Coronary artery (tissue), 2 donors: ENCODE measurements at regions not wholly inside any gene's neighbourhood (a gene's known extent, or its start where the extent isn't known, plus 50 kb on each side); places are given as distances from the start of the nearest gene placed in this dataset.

Experiments used
- DNase-seq: peaks from one replicate; pipeline ENCODE4 v3.0.0-alpha.2; 2017; ENCODE audit warnings: low spot score
- H3K27ac ChIP-seq, 2 donors: fragments of 200-600 bp; sonication (generic); one replicate each; pipeline ENCODE4 v1.5.1; 2016 to 2019
- H3K4me3 ChIP-seq: fragments of 200-600 bp; sonication (generic); 2 replicates; pipeline ENCODE4 v1.5.1; 2016; ENCODE audit warnings: mild to moderate bottlenecking, moderate library complexity
- TF ChIP-seq, protein P1 (sequence below): fragments of 200-600 bp; sonication (generic); IDR thresholded peaks from one replicate; pipeline ENCODE4 v1.5.1; 2019; ENCODE audit warnings: antibody characterized with exemption

- no peak overlapping the region for H3K27ac ChIP-seq
- TF ChIP-seq, protein P1, sequence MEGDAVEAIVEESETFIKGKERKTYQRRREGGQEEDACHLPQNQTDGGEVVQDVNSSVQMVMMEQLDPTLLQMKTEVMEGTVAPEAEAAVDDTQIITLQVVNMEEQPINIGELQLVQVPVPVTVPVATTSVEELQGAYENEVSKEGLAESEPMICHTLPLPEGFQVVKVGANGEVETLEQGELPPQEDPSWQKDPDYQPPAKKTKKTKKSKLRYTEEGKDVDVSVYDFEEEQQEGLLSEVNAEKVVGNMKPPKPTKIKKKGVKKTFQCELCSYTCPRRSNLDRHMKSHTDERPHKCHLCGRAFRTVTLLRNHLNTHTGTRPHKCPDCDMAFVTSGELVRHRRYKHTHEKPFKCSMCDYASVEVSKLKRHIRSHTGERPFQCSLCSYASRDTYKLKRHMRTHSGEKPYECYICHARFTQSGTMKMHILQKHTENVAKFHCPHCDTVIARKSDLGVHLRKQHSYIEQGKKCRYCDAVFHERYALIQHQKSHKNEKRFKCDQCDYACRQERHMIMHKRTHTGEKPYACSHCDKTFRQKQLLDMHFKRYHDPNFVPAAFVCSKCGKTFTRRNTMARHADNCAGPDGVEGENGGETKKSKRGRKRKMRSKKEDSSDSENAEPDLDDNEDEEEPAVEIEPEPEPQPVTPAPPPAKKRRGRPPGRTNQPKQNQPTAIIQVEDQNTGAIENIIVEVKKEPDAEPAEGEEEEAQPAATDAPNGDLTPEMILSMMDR, result no peak
- H3K4me3 ChIP-seq, result no peak overlapping the region
- no peak for DNase-seq
Observed at GRCh38 chr12:89075880-89076540, 276.3 kb downstream of the DUSP6 start.

DNA sequence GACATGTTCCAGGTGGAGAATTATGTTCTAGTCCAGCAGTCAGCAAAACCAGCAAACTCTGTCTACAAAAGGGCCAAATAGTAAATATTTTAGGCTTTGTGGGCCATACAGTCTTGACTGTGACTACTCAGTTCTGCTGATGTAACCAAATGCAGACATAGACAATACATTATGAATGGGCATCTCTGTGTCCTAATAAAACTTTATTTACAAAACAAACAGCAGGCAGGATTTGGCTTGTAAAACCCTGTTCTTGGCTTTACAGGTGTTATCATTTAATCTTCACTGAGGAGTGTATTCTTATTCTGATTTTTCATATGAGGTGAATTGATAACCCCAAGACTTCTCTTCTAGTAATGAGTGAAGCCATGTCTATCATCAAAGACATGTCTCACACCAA lies 278.6 kb downstream of the DUSP6 start:
- H3K27ac ChIP-seq, result no peak overlapping the region
- TF ChIP-seq, protein P1, result no peak

DNA sequence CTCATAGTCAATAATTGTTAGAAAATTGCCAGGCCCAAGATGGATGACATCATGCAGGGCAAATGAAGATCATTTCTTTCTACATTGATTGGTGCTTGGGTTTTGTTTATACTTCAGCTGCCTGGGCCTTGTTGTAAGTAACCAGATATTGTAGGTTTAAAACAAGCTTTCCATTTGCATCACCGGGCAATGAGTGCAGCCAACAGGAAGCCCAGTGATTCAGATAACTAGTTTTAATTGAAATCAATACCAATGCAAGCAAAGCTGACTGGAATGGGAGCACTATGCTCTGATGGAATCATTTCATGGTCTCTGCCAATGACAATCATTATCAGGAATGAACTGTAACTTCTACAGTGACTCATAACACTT lies 279.3 kb downstream of the DUSP6 start:
- TF ChIP-seq, protein P1, result no peak
- H3K27ac ChIP-seq, result no peak overlapping the region
- H3K4me3 ChIP-seq, result no peak overlapping the region
- no peak for DNase-seq

More for the DNA sequence above, 278.6 kb downstream of the DUSP6 start:
- no peak for DNase-seq
- H3K4me3 ChIP-seq, result no peak overlapping the region

- H3K27ac ChIP-seq, result no peak overlapping the region
- DNase-seq, result no peak
- H3K4me3 ChIP-seq, result no peak overlapping the region
- TF ChIP-seq, protein P1, result no peak
Observed at GRCh38 chr12:89072294-89073026, 279.8 kb downstream of the DUSP6 start.

DNA sequence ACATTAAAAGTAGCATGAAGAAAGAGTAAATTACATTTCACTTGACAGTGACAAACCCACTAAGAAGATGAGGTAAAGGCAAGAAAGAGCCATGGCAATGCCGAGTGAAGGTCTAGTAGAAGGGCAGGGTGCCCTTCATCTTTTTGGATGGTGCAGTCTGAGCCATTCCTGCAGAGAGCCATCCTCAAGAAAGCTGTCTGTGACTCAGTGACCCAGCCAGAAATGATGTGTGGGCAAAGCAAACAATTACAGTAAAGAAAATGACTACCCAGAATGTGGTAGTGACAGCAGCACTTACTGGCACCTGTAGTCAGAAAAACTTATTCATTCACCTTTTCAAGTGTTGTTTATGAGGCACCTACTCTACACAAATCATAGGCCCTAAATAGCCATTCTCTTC lies 281.7 kb downstream of the DUSP6 start:
- H3K4me3 ChIP-seq, result no peak overlapping the region
- no peak overlapping the region for H3K27ac ChIP-seq
- TF ChIP-seq, protein P1, result no peak
- no peak for DNase-seq

GRCh38 chr12:89069431-89069830 lies 282.9 kb downstream of the DUSP6 start:
- H3K4me3 ChIP-seq, result no peak overlapping the region
- DNase-seq, result no peak
- TF ChIP-seq, protein P1, result no peak
- no peak overlapping the region for H3K27ac ChIP-seq
